IgD-negative memory B cell (primary cell): ENCODE measurements at regions not wholly inside any gene's neighbourhood (a gene's known extent, or its start where the extent isn't known, plus 50 kb on each side); places are given as distances from the start of the nearest gene placed in this dataset.

Source experiments
- H3K27ac Mint-ChIP-seq, 3 donors: one replicate each; pipeline ENCODE4 v1.8.0; 2020 to 2022; ENCODE audit warnings: mild to moderate bottlenecking in 3 of 3, mixed read lengths in 3 of 3, moderate library complexity in 1 of 3
- H3K27me3 Mint-ChIP-seq: one replicate; pipeline ENCODE4 v1.8.0; 2021; ENCODE audit warnings: mixed read lengths
- H3K36me3 Mint-ChIP-seq: one replicate; pipeline ENCODE4 v1.8.0; 2020; ENCODE audit warnings: mild to moderate bottlenecking, mixed read lengths
- H3K4me1 Mint-ChIP-seq, 3 donors: one replicate each; pipeline ENCODE4 v1.8.0; 2020 to 2022; ENCODE audit warnings: mixed read lengths in 3 of 3, mild to moderate bottlenecking in 1 of 3
- H3K4me3 Mint-ChIP-seq, 4 donors: one replicate each; pipeline ENCODE4 v1.8.0; 2020 to 2022; ENCODE audit warnings: mild to moderate bottlenecking in 4 of 4, mixed read lengths in 4 of 4, moderate library complexity in 3 of 4
- H3K9me3 Mint-ChIP-seq, 3 donors: one replicate each; pipeline ENCODE4 v1.8.0; 2020 to 2021; ENCODE audit warnings: mixed read lengths in 3 of 3, mild to moderate bottlenecking in 1 of 3

GRCh38 chr2:4499316-4500030 is 796.1 kb downstream of the DCDC2C start:
- Mint-ChIP-seq H3K36me3 (no peaks in the 10 kb centered on the region), H3K27me3 (no peaks in the 10 kb centered on the region), H3K9me3 (peaks cover 0 to 9% (median 1%) of the 10 kb centered on the region in 3 donors), H3K4me3 (no peak overlapping the region), H3K4me1 (no peaks in the 10 kb centered on the region), H3K27ac (no peak overlapping the region)

DNA sequence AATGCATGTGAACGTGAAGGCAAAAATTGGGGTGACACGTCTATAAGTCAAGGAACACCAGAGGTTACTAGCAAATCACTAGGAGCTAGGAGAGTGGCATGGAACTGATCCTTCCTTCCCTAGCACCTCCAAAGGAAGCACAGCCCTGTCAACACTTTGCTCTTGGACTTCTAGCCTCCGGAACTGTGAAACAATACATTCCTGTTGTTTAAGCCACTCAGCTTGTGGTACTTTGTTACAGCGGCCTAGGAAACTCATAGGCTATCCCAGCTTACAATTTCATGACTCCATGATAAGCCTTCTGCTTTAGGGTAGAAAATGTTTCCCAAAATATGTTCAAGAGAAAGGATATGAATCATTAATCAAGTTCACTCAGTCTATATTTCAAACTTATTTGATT is 798.1 kb downstream of the DCDC2C start:
- Mint-ChIP-seq H3K27ac (no peak overlapping the region), H3K9me3 (peaks cover 0 to 13% (median 2%) of the 10 kb centered on the region in 3 donors), H3K27me3 (no peaks in the 10 kb centered on the region), H3K36me3 (no peaks in the 10 kb centered on the region), H3K4me3 (no peak overlapping the region), H3K4me1 (no peaks in the 10 kb centered on the region)

- H3K4me3 Mint-ChIP-seq: no peak overlapping the region
- H3K27ac Mint-ChIP-seq: no peak overlapping the region
- H3K36me3 Mint-ChIP-seq: no peaks in the 10 kb centered on the region
- no peaks in the 10 kb centered on the region for H3K4me1 Mint-ChIP-seq
- peaks cover 0 to 13% (median 2%) of the 10 kb centered on the region in 3 donors for H3K9me3 Mint-ChIP-seq
- no peaks in the 10 kb centered on the region for H3K27me3 Mint-ChIP-seq
Measured at GRCh38 chr2:4502230-4502843, 799.0 kb downstream of the DCDC2C start.

DNA sequence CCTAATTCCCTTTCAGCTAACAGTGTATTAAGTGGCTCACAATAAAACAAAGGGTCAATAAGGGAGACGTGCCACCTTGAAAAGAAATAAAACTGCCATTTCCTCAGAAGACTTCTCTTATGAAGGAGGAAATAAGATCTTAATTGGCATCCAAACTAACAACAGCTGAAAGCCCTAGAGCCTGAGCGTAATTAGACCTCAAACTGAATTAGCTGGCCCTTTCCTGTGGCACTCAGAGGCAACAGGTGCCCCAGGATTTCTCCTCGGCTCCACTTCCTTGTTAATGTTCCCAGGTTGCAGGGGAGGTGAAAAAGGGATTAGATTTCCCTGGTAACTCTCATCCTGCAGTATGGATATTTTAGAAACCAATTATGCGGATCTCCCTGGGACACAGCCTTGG is 804.3 kb downstream of the DCDC2C start:
- H3K27ac Mint-ChIP-seq: no peak overlapping the region
- H3K4me1 Mint-ChIP-seq: no peaks in the 10 kb centered on the region
- H3K9me3 Mint-ChIP-seq: peaks cover 4 to 6% (median 5%) of the 10 kb centered on the region in 3 donors
- H3K4me3 Mint-ChIP-seq: no peak overlapping the region
- no peaks in the 10 kb centered on the region for H3K27me3 Mint-ChIP-seq
- no peaks in the 10 kb centered on the region for H3K36me3 Mint-ChIP-seq

DNA sequence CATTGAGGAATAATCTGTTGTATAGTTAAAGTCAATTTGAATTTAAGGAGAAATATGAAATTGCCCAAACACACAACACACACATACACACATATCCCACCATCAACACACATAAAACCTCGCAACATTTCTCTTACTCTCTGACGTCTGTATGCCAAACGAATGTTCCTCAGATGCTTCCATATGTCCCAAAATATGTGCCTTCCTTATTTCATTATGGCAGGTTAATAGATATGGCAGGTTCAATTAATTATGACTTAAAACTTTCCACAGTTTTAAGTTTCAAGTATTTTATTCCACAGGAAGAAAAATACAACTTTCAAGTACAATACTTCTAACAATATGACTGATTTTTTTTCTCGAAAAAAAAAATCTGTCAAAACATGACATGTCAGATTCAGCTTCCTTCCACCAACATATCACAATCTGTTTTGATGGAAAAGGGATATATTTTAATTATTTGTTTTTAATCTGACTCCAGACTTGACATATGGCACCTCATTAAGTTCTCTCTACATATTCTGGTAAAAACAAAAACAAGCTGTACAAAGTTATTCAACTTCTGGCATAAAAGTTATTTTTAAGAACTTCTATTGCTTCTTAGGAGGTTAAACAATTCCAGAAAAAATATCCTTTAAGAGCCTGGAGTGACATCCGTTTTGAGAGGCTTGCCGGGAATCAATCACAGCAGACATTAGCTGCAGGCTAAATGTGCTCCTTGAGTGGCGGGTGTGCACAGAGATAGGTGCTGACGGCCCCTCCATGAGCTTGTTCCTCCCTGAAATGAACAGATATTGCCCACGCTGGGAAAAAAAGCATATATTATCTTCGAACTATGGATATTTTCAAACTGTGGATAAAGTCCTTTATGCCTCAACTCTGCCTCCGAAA is 812.7 kb downstream of the DCDC2C start:
- H3K27me3 Mint-ChIP-seq: no peaks in the 10 kb centered on the region
- H3K9me3 Mint-ChIP-seq: peaks cover 0 to 5% (median 2%) of the 10 kb centered on the region in 3 donors
- H3K36me3 Mint-ChIP-seq: no peaks in the 10 kb centered on the region
- H3K4me1 Mint-ChIP-seq: no peaks in the 10 kb centered on the region
- H3K27ac Mint-ChIP-seq: no peak overlapping the region
- H3K4me3 Mint-ChIP-seq: no peak overlapping the region

DNA sequence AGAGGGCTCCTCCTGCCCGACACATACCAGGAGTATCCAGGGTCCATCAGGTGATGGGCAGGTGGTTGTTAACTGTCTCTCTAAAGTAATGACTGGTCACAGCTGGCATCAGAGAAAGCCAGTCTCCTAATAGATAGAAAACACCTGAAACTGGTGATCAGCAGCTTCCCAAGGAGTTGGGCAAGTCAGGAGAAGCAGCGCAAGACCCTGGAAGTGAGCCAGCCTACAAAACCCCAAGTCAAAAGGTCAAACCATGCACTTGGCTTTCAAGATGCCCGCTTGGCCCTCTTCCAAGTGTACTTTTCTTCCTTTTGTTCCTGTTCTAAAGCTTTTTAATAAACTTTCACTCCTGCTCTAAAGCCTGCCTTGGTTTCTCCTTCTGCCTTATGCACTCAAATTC is 815.2 kb downstream of the DCDC2C start:
- no peak overlapping the region for H3K4me3 Mint-ChIP-seq
- peaks cover 0 to 4% (median 3%) of the 10 kb centered on the region in 3 donors for H3K9me3 Mint-ChIP-seq
- H3K36me3 Mint-ChIP-seq: no peaks in the 10 kb centered on the region
- no peaks in the 10 kb centered on the region for H3K4me1 Mint-ChIP-seq
- H3K27me3 Mint-ChIP-seq: no peaks in the 10 kb centered on the region
- H3K27ac Mint-ChIP-seq: no peak overlapping the region

DNA sequence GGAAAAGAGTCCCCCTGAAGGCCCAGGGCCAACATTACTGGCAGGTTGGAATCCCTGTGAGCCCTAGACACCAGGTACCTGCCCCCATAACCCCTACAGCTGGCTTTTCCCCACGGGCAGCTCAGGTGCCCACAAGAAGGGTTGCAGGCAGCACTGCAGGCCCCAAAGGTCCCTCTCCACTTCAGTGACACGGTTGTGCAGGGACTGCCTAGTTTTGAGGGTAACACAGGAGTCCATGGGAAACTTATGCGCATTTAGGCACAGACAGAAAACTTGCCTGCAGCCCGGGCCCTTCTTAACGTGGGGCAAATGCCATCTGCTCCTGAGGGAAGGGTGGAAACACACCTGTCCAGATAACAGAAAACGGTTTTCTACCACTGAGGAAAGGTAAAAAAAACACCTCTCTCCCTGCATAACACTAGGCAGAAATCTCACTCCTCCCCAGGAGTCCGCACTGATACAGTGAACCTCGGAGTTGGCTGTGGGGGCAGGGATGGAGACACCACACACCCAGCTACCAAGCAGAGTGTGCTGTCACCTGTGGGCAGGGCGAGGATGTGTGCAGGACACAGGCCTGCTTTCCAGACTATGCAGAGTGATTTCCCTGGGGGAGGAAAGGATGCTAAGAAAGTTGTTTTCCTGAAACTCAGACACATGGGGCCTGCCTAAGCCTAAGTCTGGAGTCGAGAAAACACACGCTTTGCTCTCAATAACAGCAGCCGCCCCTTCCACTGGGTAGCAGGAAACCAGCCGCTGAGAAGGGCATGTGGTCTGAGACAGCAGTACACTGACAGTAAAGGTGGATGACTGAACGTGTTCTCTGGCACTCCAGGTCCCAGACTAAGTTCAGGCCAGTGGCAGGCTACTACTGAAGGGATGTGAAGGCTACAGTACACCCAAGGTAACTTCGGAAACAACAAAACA is 819.4 kb downstream of the DCDC2C start:
- peaks cover 0 to 4% (median 2%) of the 10 kb centered on the region in 3 donors for H3K9me3 Mint-ChIP-seq
- H3K27me3 Mint-ChIP-seq: no peaks in the 10 kb centered on the region

DNA sequence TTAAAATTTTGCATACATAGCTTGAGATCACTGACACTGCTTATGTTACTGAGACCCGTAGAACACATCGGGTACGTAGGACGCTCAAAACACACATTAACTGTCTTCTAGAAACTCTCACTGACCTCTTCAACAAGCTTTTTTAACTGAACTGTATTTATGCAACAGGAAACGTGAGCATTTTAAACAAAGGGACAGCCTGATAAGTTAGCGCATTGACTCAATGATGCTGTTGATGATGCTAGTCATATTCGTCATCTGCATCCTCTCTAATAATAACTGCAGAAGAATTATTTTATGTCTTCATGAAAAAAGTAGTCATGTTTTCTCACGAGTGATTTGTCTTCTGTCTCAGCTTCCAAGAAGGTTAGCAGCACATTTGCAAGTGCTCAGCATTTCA is 824.0 kb downstream of the DCDC2C start:
- Mint-ChIP-seq H3K27me3 (no peaks in the 10 kb centered on the region), H3K4me3 (no peak overlapping the region), H3K4me1 (no peaks in the 10 kb centered on the region), H3K27ac (no peak overlapping the region), H3K9me3 (peaks cover 0 to 10% (median 2%) of the 10 kb centered on the region in 3 donors), H3K36me3 (peaks cover 2% of the 10 kb centered on the region)

More for the DNA sequence above, 819.4 kb downstream of the DCDC2C start:
- Mint-ChIP-seq H3K36me3 (peaks cover 2% of the 10 kb centered on the region), H3K27ac (no peak overlapping the region), H3K4me1 (no peaks in the 10 kb centered on the region), H3K4me3 (no peak overlapping the region)

DNA sequence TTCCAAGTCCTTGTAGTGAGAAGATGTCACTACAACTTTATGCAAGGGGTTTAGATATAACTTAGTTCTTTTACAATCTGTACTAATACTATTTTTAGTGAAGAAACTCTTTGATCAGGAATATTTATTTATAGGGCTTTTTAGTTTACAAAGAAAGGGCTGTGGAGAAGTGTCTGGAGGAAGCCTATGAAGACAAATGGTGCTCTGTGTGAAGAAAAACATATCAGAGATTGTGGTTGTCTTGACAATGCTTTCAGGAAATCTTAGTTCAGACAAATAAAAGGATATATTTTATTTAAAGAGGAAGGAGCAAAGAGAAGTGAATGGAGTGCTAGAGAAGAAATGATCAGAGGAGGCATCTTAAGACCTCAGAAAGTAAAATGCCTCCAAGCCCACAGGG is 824.9 kb downstream of the DCDC2C start:
- Mint-ChIP-seq H3K36me3 (peaks cover 2% of the 10 kb centered on the region), H3K27me3 (no peaks in the 10 kb centered on the region), H3K4me3 (no peak overlapping the region), H3K9me3 (peaks cover 0 to 10% (median 2%) of the 10 kb centered on the region in 3 donors), H3K4me1 (no peaks in the 10 kb centered on the region), H3K27ac (no peak overlapping the region)

- Mint-ChIP-seq H3K9me3 (peaks cover 0 to 10% (median 2%) of the 10 kb centered on the region in 3 donors), H3K27ac (no peak overlapping the region), H3K4me1 (no peaks in the 10 kb centered on the region), H3K4me3 (no peak overlapping the region), H3K27me3 (no peaks in the 10 kb centered on the region), H3K36me3 (peaks cover 2% of the 10 kb centered on the region)
Measured at GRCh38 chr2:4528773-4529172, 825.4 kb downstream of the DCDC2C start.

DNA sequence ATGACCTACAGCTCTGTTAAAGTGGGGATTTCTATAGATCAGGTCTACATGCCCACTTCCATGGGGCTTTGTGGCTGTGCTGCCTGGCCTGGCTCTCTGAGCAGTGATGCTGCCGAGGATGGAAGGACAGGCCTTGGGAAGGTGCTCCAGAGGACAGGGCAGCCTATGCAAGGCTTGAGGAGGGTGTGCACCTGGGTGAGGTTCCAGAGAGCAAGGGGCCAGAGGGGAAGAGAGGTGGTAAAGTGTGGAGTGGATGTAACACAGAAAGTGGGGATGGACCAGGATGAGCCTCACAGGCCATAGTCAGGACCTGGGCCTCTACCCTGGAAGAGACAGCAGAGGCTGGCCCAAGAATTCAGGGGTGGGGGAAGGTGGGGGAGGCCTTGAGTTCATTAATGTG is 826.4 kb downstream of the DCDC2C start:
- no peaks in the 10 kb centered on the region for H3K4me1 Mint-ChIP-seq
- no peak overlapping the region for H3K27ac Mint-ChIP-seq
- no peak overlapping the region for H3K4me3 Mint-ChIP-seq
- H3K9me3 Mint-ChIP-seq: peaks cover 0 to 9% (median 2%) of the 10 kb centered on the region in 3 donors
- peaks cover 2% of the 10 kb centered on the region for H3K36me3 Mint-ChIP-seq
- no peaks in the 10 kb centered on the region for H3K27me3 Mint-ChIP-seq

- Mint-ChIP-seq H3K4me1 (no peaks in the 10 kb centered on the region), H3K27me3 (no peaks in the 10 kb centered on the region), H3K36me3 (peaks cover 2% of the 10 kb centered on the region), H3K9me3 (peaks cover 0 to 6% (median 2%) of the 10 kb centered on the region in 3 donors), H3K27ac (no peak overlapping the region), H3K4me3 (no peak overlapping the region)
Measured at GRCh38 chr2:4530231-4530630, 826.9 kb downstream of the DCDC2C start.

GRCh38 chr2:4533806-4534205 is 830.4 kb downstream of the DCDC2C start:
- H3K27ac Mint-ChIP-seq: no peak overlapping the region

DNA sequence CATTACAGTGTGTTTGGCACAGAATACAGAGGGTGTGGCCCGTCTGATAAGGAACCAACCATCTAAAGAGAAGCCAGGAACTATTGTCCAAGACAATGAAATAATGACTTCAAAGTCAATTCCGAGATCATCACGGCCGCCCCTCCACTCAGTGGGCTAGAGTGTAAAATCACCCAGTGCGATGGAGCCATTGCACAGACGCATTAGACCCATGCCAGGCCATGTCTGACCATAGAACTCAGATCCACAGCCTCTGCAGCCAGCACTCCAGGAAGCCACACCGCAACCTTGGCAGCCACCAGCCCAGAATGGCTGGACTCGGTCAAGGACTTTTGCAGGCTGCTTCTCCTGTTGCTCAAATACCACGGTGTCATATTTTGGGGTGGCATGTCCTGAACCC is 835.7 kb downstream of the DCDC2C start:
- no peak overlapping the region for H3K27ac Mint-ChIP-seq
- H3K27me3 Mint-ChIP-seq: no peaks in the 10 kb centered on the region
- H3K4me1 Mint-ChIP-seq: no peaks in the 10 kb centered on the region
- no peak overlapping the region for H3K4me3 Mint-ChIP-seq
- H3K9me3 Mint-ChIP-seq: peaks cover 2 to 13% (median 3%) of the 10 kb centered on the region in 3 donors
- peaks cover 2% of the 10 kb centered on the region for H3K36me3 Mint-ChIP-seq

More at GRCh38 chr2:4533806-4534205, 830.4 kb downstream of the DCDC2C start:
- no peak overlapping the region for H3K4me3 Mint-ChIP-seq
- H3K36me3 Mint-ChIP-seq: peaks cover 2% of the 10 kb centered on the region
- no peaks in the 10 kb centered on the region for H3K4me1 Mint-ChIP-seq
- no peaks in the 10 kb centered on the region for H3K27me3 Mint-ChIP-seq
- peaks cover 2 to 11% (median 2%) of the 10 kb centered on the region in 3 donors for H3K9me3 Mint-ChIP-seq
